GM10248 (cell line): ENCODE measurements at regions not wholly inside any gene's neighbourhood (a gene's known extent, or its start where the extent isn't known, plus 50 kb on each side); places are given as distances from the start of the nearest gene placed in this dataset.

ENCODE experiments used
- CTCF ChIA-PET: fragments of 300-600 bp; sonication (Branson Sonifier 250); formaldehyde crosslinking; extraction: SDS; loops from one replicate; lab custom pipeline; 2021; ENCODE audit warnings: antibody characterized with exemption; lab: Yijun Ruan, JAX
- POLR2A ChIA-PET: fragments of 350-650 bp; sonication (Branson Sonifier 250); formaldehyde crosslinking; extraction: SDS; loops from one replicate; lab custom pipeline; 2020; ENCODE audit warnings: antibody characterized with exemption; lab: Yijun Ruan, JAX
- DNase-seq: peaks from one replicate; pipeline ENCODE4 v3.0.0; 2012; ENCODE audit errors: extremely low spot score
- CTCF ChIP-seq: IDR thresholded peaks from 2 replicates; pipeline ENCODE4 v1.5.1; 2012; ENCODE audit warnings: mild to moderate bottlenecking, low read depth; ENCODE audit errors: extremely low read depth, missing control alignments, control extremely low read depth

- no peak for DNase-seq
- TF ChIP-seq CTCF = no peak
- POLR2A ChIA-PET = no interaction called here
- CTCF ChIA-PET = no interaction called here
Measured at GRCh38 chr10:88126699-88127098, 263.3 kb downstream of the PTEN start.

GRCh38 chr10:88127269-88127668 lies 263.8 kb downstream of the PTEN start:
- POLR2A ChIA-PET = no interaction called here
- TF ChIP-seq CTCF = no peak
- no peak for DNase-seq
- CTCF ChIA-PET = interaction anchor here (3.5 kb wide), 1 partner anchor 9 kb away, joined by 20 read pairs; no protein-coding TSS in a partner anchor

GRCh38 chr10:88127766-88128165 lies 264.3 kb downstream of the PTEN start:
- ChIA-PET POLR2A (no interaction called here), CTCF (interaction anchor here (1.4 to 3.5 kb wide), 3 partner anchors 10 to 13 kb away, joined by 6 to 20 read pairs (median 14); no protein-coding TSS in a partner anchor)
- TF ChIP-seq CTCF = no peak
- DNase-seq = no peak

GRCh38 chr10:88129013-88129412 lies 265.6 kb downstream of the PTEN start:
- no peak for TF ChIP-seq CTCF
- no peak for DNase-seq
- CTCF ChIA-PET = interaction anchor here (0.9 to 3.5 kb wide), 6 partner anchors 9 to 424 kb away, joined by 3 to 20 read pairs (median 6); no protein-coding TSS in a partner anchor
- POLR2A ChIA-PET = no interaction called here

GRCh38 chr10:88130912-88131311 lies 267.5 kb downstream of the PTEN start:
- ChIA-PET CTCF (no interaction called here), POLR2A (no interaction called here)
- DNase-seq = no peak
- TF ChIP-seq CTCF = no peak

GRCh38 chr10:88131511-88132139 lies 268.2 kb downstream of the PTEN start:
- CTCF ChIA-PET = interaction anchor here (1.2 to 2.2 kb wide), 3 partner anchors 14 to 22 kb away, joined by 4 to 6 read pairs (median 4); no protein-coding TSS in a partner anchor
- no peak for DNase-seq
- POLR2A ChIA-PET = no interaction called here
- no peak for TF ChIP-seq CTCF

- TF ChIP-seq CTCF = no peak
- ChIA-PET POLR2A (no interaction called here), CTCF (no interaction called here)
- no peak for DNase-seq
Measured at GRCh38 chr10:88136712-88137111, 273.3 kb downstream of the PTEN start.
